HG02870 (cell line): ENCODE measurements at regions not wholly inside any gene's neighbourhood (a gene's known extent, or its start where the extent isn't known, plus 50 kb on each side); places are given as distances from the start of the nearest gene placed in this dataset.

Experiments
- ATAC-seq: cut with Tn5 transposase; IDR thresholded peaks from one replicate; pipeline ENCODE4 v1.9.1; 2021; ENCODE audit warnings: mild to moderate bottlenecking, moderate library complexity; ENCODE audit not compliant: unreplicated experiment

DNA sequence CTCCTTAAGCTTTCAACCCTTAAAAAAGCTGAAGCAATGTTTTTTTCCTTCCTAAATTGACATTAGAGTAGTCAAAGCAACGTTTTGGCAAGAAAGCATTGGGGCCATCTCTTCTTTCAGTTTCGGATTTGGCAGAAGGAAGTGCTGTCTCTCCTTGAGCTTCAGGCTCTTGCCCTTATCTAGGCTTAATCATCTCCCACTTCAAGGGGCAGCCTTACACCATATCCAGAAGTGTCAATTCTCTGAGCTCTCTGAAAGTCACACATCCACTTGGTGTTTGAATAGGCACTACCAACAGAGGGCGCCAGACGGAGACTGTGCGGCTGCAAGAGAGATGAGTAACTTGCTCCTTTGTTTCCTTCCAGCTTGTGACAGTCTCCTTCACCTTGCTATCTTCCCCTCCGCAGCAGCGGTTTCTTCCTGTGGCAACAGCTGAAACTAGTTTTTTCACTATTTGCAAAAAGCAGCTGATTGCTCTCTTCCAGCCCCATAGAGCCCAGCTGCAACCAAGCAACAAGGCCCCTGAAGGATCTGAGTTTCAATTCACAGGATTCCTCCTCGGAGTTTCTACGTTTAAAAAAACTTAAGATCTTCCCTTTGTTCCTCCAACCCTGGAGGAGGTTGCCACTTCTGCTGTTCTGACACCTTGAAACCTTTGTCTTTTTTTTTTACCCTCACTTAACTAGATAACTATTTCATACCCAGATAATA lies 147.0 kb upstream of the SLCO3A1 start:
- ATAC-seq: peak; percentile 55

DNA sequence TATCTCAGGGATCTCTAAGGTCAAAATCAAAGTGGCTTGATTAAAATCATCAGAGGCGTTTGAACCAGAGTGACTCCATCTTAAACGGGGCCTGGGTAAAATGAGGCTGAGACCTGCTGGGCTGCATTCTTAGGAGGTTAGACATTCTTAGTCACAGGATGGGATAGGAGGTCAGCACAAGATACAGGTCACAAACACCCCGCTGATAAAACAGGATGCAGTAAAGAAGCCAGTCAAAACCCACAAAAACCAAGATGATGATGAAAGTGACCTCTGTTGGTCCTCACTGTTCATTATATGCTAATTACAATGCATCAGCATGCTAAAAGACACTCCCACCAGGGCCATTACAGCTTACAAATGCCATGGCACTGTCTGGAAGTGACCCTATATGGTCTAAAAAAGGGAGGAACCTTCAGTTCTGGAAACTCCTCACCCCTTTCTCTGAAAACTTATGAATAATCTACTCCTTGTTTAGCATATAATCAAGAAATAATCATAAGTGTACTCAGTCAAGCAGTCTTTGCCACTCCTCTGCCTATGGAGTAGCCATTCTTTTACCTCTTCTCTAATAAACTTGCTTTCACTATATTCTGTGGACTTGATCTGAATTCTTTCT lies 143.3 kb upstream of the SLCO3A1 start:
- ATAC-seq: no peak

- ATAC-seq: no peak
These were observed 142.0 kb upstream of the SLCO3A1 start for GRCh38 chr15:91711384-91712033.

DNA sequence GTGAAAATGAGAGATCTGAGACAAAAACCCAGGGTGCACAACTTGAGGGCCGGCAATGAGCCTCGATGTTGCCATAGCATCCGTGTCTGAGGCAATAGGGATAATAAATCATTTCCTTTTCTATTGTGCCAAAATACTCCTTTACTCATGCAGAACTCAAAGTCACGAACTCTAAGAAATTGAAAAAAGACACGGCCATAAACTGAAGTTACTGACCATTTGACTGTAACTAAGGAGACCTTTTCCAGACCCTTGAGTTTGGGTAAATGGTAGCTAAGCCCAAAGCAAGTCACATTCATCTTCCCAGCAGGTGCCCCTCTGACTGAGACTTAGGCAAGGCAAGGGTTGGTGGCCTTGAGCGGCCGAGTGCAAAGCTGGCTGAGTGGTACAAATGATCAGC lies 141.2 kb upstream of the SLCO3A1 start:
- ATAC-seq: no peak

GRCh38 chr15:91716536-91716935 lies 137.0 kb upstream of the SLCO3A1 start:
- ATAC-seq: no peak

- ATAC-seq: no peak
These were observed 135.7 kb upstream of the SLCO3A1 start for GRCh38 chr15:91717811-91718210.

GRCh38 chr15:91723959-91724358 lies 129.5 kb upstream of the SLCO3A1 start:
- no peak for ATAC-seq

DNA sequence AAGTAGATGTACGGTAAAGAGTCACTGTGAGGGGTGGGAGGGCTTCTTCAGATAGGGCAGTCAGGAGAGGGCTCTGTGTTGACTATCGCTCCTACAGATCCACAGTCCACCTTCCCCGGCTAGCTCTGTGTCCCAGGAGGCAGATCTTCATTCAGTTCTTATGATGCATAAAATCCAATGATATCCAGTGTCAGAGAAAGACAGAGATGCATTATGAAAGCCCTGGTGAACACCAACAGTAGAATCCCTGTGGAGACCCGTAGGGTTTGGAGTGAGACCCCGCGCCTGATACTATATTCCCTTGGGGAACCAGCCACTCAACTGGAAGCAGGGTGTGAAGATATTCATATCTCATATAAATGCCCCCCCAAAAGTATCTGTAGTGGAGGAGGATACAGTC lies 119.8 kb upstream of the SLCO3A1 start:
- no peak for ATAC-seq

- no peak for ATAC-seq
These were observed 116.2 kb upstream of the SLCO3A1 start for GRCh38 chr15:91737151-91737818.

- no peak for ATAC-seq
These were observed 111.5 kb upstream of the SLCO3A1 start for GRCh38 chr15:91741986-91742385.

DNA sequence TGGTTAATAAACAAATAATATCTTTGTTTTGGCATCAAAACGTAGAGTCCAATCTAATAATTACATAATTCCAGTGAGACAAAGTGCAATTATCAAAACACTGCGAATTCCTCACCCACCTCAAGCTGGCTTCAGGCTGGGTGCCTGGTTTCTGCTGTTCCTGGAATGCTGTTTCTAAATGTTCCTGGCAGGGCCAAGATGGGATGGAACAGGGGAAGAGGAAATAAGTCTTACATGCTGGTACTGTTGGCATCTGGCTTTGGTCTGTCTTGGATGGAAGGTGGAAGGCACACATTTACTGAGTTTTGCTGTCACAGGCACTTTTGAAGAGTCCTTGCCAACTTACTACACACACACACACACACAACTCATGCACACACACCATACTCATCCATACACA lies 101.9 kb upstream of the SLCO3A1 start:
- ATAC-seq: no peak

DNA sequence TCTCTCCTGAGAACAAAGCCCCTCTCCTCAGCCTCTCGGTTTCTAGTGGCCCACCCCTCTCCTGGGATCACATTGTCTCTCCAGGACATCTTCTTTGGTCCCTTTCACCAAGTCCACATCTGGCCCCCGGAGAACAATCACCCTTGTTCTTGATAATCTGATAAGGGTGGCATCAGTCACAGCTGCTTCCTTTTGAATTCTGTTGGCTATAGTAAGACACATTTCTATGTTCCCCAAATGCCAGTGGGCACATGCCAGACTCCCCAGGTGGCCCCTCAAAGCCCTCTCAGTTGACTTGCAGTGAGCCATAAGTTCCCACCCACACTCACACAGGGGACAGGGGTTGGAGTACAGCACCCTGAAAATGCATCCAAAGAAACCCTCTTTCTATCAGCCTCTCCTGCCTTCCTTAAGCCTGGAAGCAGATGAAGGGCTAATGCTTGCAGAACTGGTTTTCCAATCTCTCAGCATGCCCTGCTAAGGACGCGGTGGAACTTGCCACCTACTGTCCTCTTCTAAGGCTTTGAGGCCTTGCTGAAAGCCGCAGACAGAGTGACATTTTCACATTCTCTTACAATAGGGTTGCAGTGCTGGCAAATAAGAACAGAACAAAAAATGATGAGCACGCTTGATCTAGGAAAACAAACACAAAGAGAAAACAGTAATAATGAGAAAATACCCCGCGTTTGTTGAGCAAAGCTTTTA lies 101.3 kb upstream of the SLCO3A1 start:
- ATAC-seq: no peak

GRCh38 chr15:91759560-91759959 lies 93.9 kb upstream of the SLCO3A1 start:
- no peak for ATAC-seq

- ATAC-seq: no peak
These were observed 87.8 kb upstream of the SLCO3A1 start for GRCh38 chr15:91765660-91766059.

DNA sequence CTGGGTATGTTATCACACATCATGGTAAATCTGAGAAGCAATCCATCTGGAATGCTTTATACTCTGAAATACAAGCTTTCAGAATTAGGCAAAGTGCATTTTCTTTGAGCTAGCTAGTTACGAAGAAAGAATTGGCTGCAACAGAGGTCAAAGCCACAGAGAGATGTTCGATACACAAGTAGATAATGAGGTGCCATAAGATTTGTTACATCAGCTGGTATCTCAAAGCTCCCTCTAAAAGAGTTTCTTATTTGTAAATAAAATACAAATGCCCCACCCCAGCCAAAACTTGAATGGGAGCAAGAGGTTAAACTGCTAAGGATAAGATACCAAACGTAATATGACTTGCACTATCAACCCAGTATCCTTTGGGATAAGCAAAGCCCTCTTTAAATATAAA lies 84.0 kb upstream of the SLCO3A1 start:
- no peak for ATAC-seq

- ATAC-seq: no peak
These were observed 83.6 kb upstream of the SLCO3A1 start for GRCh38 chr15:91769894-91770293.

GRCh38 chr15:91776104-91776503 lies 77.4 kb upstream of the SLCO3A1 start:
- ATAC-seq: no peak

GRCh38 chr15:91779960-91780359 lies 73.5 kb upstream of the SLCO3A1 start:
- no peak for ATAC-seq

DNA sequence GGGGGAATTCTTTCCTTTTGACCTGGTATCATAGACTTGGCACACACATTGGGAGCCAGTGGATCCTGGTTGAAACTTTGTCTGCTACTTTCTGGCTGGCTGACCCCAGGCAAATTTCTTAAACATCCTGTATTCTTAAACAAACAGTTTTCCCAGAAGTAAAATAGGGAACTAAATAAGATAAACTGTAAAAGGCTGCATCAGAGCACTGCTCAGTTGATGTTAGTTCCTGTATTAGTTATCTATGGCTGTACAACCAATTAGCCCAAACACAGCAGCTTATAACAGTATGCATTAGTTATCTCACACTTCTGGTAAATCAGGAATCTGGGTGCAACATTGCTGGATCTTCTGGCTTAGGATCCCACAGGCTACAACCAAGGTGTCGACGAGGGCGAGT lies 73.1 kb upstream of the SLCO3A1 start:
- ATAC-seq: no peak

GRCh38 chr15:91782221-91782620 lies 71.3 kb upstream of the SLCO3A1 start:
- ATAC-seq: no peak

GRCh38 chr15:91783008-91783407 lies 70.5 kb upstream of the SLCO3A1 start:
- ATAC-seq: no peak
